SW 1271 (cell line): ENCODE measurements at regions not wholly inside any gene's neighbourhood (a gene's known extent, or its start where the extent isn't known, plus 50 kb on each side); places are given as distances from the start of the nearest gene placed in this dataset.
"Not testable (repeated sequence)": the region's sequence is repeated elsewhere in the genome, so short reads cannot be mapped to it uniquely, and the experiment has no call there.

Experiments used
- DNase-seq, 2 experiments: peaks; one replicate each; lab custom pipeline; 2025; lab: John Stamatoyannopoulos, UW

DNA sequence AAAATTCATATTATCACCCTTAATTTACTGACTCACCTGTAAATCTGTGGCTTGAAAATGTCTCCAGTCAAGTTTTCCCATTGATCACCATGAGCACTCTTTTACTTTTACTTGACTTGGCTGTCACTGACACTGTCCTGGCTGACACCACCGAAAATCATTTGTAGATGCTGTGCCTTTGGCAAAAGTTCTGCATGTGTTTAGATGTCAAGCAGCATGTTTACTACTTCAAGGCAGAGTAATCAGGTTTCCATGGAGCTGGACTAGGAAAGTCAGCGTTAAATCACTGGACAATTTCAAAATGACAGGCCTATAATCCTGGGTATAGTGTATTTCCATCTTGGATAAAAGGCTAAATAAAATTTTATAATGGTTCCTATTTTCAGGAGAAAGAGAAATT lies 1530.6 kb upstream of the CDH6 start:
- DNase-seq: no peak

DNA sequence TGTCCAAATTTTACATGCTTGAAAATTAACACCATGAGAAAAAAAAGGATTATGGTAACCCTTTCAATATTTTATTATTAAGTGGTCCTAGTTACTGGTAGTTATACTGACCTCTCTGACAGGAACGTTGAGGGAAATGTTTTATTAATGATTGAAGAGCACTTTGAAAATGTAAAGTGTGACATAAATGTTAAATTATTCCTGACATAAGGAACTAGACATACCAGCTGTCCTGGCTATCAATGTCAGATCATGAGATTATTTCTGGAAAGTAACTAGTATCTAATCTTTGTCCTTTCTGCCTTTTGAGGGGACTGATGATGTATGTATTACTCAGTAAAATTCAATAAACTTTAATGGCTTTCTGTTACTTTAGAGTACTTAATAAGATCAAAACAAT lies 1538.5 kb upstream of the CDH6 start:
- no peak for DNase-seq

DNA sequence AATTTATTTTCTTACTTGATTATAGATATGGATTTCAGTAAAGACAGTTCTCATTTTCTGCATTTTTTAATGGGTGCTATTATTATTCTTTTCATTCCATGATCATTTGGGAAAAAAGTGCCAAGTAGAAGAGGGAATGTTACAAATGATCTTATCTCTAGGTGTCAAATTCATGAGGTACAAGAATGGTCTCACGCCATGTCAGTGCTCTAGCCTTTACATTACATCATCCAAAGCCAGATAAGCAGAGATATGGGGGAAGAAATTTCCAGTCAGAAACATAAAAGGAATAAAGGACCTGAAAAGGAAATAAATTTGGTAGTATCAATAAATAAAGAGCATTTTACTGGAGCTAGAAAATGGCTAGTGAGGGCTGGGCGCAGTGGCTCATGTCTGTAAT lies 1544.2 kb upstream of the CDH6 start:
- no peak for DNase-seq

DNA sequence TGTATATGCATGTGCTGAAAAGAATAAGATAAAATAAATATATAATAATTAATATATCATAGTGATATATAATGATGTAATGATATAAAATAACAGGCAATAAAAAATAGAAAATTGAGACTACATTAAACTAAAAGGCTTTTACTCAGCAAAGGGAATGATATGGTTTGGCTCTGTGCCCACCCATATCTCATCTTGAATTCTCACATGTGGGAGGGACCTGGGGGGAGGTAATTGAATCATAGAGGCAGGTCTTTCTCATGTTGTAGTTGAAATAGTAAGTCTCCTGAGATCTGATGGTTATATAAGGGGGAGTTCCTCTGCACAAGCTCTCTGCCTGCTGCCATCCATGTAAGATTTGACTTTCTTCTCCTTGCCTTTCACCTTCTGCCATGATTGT lies 1550.9 kb upstream of the CDH6 start:
- no peak for DNase-seq

DNA sequence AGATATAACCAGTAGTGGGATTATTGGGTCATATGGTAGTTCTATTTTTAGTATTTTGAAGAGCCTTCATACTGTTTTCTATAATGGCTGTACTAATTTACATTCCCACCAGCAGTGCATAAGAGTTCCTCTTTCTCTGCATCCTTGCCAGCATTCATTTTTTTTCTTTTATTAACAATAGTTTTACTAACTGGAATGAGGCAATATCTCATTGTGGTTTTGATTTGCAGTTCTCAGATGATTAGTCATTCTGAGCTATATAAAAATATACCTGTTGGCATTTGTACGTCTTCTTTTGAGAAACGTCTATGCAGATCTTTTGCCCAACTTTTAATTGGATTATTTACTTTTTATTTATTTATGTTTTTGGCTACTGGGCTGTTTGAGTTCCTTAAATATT lies 1579.3 kb upstream of the CDH6 start:
- DNase-seq: no peak

DNA sequence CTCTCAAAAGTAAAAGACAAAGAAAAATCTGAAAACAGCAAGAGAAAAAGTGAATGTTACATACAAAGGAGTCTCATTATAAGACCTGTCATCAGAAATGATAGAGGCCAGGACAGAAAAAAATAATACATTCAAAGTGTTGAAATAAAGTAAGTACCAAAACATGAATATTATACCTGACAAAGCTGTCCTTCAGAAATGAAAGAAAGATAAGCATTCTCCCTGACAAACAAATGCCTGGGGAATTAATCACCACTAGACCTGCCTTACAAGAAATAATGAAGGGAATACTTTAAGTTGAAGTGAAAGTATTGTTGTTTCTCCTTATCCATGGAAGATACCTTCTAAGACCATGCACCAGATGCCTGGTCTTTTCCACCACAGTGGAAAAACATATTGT lies 1605.2 kb upstream of the CDH6 start:
- DNase-seq: no peak

DNA sequence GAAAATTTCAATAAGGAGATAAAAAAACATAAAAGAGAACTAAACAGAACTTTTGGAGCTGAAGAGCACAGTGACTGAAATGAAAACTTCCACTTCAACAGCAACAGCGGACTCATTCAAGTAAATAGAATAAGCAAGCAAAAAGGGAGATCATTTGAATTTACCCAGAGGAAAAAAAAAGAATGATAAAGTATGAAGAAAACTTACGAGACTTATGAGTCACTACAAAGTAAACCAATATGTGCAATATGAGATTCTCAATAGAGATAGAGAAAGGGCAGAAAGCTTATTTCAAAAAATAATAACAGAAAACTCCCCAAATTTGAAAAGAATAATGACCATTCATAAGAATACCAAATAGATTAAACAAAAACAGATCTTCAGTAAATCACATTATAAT lies 1605.7 kb upstream of the CDH6 start:
- no peak for DNase-seq

DNA sequence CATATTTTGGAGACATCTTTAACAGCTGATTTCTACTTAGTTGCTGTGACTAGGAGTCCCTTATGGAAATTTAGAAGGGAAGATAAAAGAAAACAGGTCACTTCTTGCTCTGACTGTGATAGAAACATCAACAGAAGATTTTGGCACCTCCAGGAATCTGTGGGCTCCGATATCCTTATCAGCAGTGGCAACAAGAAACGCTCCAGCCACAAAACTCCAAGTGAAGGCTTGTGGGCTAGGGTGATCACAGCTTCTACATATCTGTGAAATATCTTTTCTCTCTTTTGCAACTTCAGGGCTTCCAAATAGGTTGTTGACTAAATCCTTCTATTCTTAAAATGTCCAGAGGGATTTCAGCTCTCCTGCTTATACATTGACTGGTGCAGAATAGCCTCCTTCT lies 1625.5 kb upstream of the CDH6 start:
- no peak for DNase-seq

DNA sequence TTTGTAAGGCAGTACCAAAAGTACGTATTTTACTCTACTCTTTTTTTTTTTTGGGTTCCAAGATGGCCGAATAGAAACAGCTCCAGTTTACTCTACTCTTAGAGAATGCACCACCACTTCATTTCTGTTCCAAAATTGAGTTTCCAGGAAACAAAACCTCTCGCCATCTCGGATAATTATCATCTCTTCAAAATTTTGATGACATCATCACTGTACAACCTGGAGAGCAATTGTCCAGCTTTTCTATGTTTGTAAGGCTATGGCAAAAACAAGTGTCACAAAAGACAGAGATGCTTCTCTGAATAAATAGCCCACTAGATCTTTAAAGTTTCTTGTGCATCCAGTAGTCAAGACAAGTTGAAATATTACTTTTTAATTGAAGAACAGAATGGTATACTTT lies 1631.9 kb upstream of the CDH6 start:
- DNase-seq: no peak

DNA sequence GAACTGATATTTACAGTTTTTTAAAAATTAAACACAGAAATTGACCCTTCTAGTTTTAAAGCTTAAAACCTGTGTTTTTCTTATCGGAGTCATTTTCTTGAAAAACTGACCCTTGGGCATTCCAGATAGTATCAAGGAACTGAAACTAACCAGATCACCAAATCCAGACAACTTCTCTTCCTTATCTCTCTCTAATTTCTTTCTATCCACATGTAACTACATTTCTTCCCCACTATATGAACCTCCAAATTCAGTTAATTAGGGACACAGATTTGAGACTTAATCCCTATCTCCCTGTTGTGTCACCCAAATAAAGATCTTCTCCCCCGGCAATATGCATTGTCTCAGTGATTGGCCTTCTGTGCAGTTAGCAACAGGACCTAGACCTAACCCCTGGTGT lies 1643.0 kb upstream of the CDH6 start:
- DNase-seq: no peak

DNA sequence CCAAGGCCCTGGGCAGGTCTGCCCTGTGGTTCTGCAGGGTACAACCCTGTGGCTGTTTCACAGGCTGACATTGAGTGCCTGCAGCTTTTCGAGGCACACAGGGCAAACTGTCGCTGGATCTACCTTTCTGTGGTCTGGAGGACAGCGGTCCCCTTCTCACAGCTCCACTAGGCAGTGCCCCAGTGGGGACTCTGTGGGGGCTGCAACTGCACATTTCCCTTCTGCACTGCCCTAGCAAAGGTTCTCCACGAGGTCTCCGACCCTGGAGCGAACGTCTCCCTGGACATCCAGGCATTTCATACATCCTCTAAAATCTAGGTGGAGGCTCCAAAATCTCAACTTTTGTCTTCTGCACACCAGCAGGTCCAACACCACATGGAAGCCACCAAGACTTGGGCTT lies 1645.2 kb upstream of the CDH6 start:
- DNase-seq: no peak

DNA sequence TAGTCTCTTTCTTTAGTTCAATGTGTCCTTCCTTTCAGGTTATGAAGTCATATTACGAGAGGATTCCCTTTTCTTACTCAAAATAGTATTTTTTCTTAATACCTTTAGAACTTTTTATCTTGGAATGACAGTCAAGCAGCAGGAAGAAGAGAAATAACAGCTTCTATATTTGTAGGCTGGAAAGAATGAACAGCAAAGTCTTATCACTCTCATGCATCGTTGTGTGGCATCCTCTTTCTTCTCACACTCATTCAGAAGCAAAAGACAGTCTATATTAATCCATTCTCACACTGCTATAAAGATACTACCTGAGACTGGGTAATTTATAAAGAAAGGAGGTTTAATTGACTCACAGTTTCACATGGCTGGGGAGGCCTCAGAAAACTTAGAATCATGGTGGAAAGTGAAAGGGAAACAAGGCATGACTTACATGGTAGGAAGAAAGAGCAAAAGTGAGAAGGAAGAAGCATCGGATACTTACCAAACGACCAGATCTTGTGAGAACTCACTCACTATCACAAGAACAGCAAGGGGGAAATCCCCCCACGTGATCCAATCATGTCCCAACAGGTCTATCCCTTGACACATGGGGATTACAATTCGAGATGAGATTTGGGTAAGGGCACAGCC lies 1646.1 kb upstream of the CDH6 start:
- no peak for DNase-seq

DNA sequence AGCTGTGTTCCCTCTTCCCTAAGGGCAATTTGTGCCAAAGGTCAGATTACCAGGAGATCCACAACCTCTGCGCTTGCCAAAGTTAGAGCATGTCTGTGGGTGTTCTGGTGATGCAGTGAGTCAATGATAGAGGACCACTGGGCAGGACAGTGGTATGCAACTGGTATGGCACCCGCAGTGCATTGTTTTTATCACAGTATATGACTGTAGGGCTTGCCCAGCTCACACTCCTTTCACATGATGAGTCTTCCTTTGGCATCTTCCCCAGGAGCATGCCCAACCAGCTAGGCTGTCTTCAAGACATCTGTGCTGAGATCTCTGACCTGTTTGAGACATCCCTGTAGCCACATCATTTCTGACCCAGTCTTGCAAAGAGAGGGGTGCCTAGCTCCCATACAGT lies 1650.0 kb upstream of the CDH6 start:
- no peak for DNase-seq

DNA sequence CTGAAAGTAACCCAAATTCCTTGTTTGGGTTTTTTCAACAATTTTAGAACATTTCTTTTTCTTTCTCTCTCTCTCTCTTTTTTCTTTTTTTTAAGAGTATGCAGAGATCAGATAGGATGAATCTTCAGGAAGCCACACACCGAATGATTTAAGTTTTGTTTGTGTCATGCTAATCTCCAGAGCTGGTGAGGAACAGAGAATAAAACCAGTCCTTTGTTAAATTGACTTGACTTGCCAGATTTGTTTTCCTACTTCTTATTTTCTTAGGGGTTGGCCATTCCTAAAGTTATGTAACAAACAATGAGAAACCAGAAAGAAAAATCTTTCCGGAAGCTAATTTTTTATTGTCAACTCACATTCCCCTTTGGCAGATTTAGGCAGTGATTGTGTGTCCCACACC lies 1669.3 kb upstream of the CDH6 start:
- DNase-seq: no peak

DNA sequence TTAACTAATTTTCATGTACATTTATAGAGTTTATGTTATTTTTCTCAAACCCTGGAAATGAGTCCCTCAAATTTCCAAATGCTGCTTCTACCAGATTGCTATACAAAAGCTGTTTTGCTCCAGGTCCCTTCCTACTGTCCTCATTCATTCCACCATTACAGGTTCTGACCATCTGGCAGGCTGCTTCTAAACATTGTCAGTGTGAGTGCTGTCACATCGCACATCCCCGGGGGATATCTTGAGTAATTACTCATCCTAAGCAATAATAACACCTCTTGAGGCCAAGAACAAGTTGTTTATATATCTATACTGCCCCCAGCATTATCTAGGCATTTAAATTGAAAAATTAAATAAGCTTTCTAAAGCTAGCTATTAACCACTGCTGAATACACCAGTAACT lies 1675.3 kb upstream of the CDH6 start:
- no peak for DNase-seq

DNA sequence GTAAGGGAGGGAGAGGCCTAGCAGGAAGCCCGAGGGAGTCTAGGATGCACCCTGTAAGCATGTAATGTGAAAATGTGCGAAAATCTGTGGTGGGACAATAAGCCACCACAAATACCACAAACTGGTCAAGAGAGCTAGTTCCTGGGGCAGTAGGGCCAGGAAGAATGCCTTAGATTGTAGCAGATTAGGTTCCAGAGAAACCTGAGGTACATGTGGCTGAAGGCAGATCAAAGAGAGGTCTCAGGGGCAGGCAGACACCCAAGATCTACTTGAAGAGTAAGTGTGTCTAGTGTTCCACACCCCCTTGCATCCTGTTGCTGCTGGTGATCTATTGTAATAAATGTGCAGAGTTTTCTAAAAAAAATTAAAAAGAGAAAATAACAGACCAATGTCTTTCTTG lies 1677.3 kb upstream of the CDH6 start:
- no peak for DNase-seq

DNA sequence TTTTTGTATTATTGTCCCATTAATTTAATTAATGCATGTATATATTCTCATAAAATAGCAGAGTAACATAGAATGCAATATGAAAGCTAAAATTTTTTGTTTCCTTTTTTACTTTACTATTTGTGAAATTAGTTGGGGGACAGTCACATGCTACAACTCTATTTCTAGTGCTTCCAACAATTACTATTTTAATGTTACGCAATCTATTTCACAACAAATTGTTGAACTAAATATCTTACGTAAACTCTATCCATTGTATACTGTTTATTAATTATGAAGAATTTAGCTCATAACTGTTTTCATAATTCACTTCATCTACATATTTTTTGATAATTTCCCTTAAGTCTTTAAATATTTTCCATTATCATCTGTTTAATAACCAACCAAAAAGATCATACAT lies 1685.4 kb upstream of the CDH6 start:
- no peak for DNase-seq

DNA sequence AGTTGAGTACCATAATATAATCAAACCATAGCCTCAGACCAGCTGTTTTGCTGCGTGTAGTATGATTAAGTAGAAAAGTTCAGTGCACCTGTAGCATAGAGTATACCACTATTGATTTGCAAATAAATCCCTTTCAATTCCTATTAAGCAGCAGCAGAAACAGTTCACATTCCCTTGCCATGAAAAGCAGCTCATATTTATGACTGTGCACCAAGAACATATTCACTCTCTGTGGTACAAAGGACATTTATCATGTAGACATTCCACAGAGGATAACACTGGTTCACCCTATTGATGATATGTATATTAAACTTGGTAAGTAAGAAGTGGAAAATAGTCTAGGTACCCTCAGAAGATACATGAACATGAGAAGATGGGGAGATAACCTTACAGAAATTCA lies 1689.1 kb upstream of the CDH6 start:
- DNase-seq: no peak

DNA sequence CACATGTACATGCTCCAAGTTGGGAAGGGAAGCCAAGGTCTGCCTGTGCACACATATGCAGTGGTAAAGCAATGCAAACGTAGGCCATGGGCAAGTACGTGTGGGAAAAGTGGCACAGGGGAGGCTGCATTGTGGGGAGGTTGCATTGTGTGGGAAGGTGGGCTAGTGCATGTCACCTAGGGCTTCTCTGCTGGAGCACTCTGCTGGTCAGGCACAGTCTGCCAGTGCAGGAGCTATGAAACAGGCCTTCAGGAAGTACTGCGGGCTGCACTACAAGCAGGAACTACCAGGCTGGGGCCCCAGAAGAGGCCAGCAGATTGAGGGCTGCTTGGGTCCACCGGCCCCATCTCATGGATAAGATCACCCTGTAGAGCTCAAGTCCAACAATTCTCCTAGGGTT lies 1694.6 kb upstream of the CDH6 start:
- no peak for DNase-seq

DNA sequence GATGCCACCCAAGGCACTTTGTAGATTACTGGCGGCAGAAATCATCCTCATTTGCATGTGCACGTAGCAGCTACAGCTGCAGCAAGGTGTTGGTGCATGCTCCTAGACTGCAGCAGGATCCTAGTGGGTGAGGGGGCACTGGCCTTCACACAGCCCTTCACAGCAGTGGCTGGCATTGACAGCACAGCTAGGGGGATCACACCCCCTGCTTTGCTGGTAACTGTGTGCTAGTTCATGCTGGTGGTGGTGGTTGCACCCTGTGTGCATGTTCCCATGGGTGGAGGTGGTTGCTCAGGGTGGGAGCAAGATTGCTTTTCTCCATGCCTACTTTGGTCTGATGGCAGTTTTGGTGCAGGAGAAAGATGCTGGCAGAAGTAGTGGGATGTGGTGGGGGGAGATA lies 1695.1 kb upstream of the CDH6 start:
- no peak for DNase-seq

DNA sequence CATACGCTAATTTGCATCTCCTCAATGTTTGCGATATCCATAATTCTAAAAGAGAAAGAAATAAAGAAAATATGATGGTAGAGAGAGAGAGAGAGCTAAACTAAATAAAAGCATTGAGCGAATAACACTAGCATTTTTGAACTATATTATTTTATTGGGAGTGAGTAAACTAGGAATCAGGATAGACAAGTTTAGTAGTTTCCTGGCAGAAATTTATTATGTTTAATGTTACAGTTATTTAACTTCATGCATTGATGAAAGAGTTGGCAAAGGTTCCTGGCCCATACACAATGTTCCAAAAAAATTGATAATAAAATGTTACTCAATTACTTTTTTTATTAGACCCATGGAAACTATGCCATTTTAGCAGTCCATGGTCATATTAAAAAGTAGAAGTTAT lies 1708.2 kb upstream of the CDH6 start:
- no peak for DNase-seq

DNA sequence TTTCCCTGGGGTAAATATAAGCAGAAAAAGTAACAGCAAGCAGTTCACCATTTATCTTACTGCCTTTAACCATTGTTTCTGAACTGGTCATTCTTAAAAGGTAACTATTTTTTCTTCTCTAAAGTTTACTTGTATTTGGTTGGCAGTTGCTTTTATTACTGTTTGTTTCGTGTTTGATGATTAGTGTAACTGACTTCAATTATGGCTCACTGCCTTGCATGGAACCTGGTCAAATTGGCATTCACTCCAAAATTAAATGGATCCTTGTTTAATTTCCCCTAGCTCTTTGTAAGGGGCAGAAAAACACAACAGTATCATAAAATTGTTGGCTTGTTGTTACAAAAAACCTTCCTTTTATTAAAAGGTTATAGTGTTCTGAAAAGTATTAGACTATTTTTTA lies 1723.9 kb upstream of the CDH6 start:
- no peak for DNase-seq

DNA sequence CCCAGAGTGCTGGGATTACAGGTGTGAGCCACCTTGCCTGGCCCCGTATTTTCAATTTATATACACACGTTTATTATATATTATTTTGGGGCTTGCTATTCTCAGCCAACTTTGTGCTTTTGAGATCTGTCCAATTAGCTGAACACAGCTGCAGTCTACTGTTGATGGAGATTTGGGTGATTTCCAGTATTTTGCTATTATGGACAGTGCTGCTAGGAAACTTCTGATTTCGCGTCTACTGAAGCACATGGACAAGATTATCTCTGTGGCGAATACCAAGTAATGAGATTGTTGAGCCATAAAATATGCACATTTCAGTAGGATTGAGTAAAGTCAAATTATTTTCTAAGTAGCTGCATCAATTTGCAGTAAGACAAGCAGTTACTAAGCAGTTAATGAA lies 1731.2 kb upstream of the CDH6 start:
- DNase-seq: no peak

DNA sequence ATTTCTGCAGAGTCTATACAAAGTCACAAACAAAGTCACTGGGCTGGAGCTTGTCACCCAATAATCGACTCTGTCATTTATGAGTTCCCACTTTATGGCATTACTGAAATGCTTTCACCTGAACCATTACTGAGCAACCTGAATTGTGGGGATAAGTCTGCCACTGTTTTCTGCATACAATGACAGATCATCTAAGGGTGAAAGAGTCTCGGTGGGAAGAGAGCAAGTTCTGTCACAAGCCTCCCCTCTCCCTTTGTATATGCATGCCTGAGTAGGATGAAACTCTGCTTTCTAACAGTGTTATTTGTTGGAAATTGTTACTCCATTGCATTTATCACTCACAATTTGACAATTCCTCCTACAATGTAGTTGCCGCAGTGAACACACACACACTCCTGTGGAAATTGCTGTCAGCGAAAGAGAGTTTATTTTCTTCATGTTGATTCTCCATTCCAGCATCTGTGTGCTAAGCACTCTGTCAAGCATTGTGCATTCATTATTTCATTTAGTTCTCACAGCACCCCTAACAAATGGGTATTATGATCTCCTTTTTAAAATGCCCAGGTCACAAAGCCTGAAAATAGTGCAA lies 1732.4 kb upstream of the CDH6 start:
- DNase-seq: no peak

DNA sequence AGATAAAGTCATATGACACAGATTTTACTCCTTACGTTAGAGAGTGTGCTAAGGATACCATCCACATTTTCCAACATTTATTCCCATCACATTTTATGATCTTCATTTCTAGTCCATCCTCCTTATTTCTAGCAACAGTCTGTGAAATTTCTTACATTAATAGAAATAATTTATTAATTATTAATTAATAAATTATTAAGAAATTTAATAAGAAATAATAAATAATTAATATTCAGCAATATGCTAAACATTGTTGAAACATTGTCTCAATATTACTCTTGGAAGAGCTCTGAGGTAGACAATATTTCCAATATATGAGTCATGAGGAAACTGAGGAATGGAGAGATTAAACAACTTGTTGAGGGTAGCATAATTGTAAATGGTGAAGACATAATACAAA lies 1742.5 kb upstream of the CDH6 start:
- DNase-seq: not testable (repeated sequence)
